ENCODE measurements at regions not wholly inside any gene's neighbourhood (a gene's known extent, or its start where the extent isn't known, plus 50 kb on each side); places are given as distances from the start of the nearest gene placed in this dataset.
"Not testable (repeated sequence)": the region's sequence is repeated elsewhere in the genome, so short reads cannot be mapped to it uniquely, and the experiment has no call there.

GRCh38 chr1:213324859-213325258 is 273.8 kb downstream of the RPS6KC1 start:
- DNase-seq (ENCODE audit: low read depth), result no peak
- in situ Hi-C loops (cut with HindIII; ENCODE audit: low pct_unique_long_range_greater_than_20kb, low sequenced_read_pairs), result no loop called here

- no peak for DNase-seq (ENCODE audit: low read depth)
- in situ Hi-C loops (cut with HindIII; ENCODE audit: low pct_unique_long_range_greater_than_20kb, low sequenced_read_pairs), result no loop called here
Observed at GRCh38 chr1:213325482-213325881, 274.4 kb downstream of the RPS6KC1 start.

GRCh38 chr1:213326281-213327016 is 275.4 kb downstream of the RPS6KC1 start:
- in situ Hi-C loops (cut with HindIII; ENCODE audit: low pct_unique_long_range_greater_than_20kb, low sequenced_read_pairs), result no loop called here
- DNase-seq (ENCODE audit: low read depth), result no peak

GRCh38 chr1:213327017-213327667 is 276.1 kb downstream of the RPS6KC1 start:
- in situ Hi-C loops (cut with HindIII; ENCODE audit: low pct_unique_long_range_greater_than_20kb, low sequenced_read_pairs), result no loop called here
- no peak for DNase-seq (ENCODE audit: low read depth)

- DNase-seq (ENCODE audit: low read depth), result no peak
- in situ Hi-C loops (cut with HindIII; ENCODE audit: low pct_unique_long_range_greater_than_20kb, low sequenced_read_pairs), result no loop called here
Observed at GRCh38 chr1:213329406-213330008, 278.5 kb downstream of the RPS6KC1 start.

- no peak for DNase-seq (ENCODE audit: low read depth)
- in situ Hi-C loops (cut with HindIII; ENCODE audit: low pct_unique_long_range_greater_than_20kb, low sequenced_read_pairs), result no loop called here
Observed at GRCh38 chr1:213330281-213330680, 279.2 kb downstream of the RPS6KC1 start.

- in situ Hi-C loops (cut with HindIII; ENCODE audit: low pct_unique_long_range_greater_than_20kb, low sequenced_read_pairs), result no loop called here
- no peak for DNase-seq (ENCODE audit: low read depth)
Observed at GRCh38 chr1:213331631-213332175, 280.7 kb downstream of the RPS6KC1 start.

- no peak for DNase-seq (ENCODE audit: low read depth)
- in situ Hi-C loops (cut with HindIII; ENCODE audit: low pct_unique_long_range_greater_than_20kb, low sequenced_read_pairs), result no loop called here
Observed at GRCh38 chr1:213332491-213332890, 281.4 kb downstream of the RPS6KC1 start.

GRCh38 chr1:213333121-213333520 is 282.1 kb downstream of the RPS6KC1 start:
- DNase-seq (ENCODE audit: low read depth), result no peak
- in situ Hi-C loops (cut with HindIII; ENCODE audit: low pct_unique_long_range_greater_than_20kb, low sequenced_read_pairs), result no loop called here

- in situ Hi-C loops (cut with HindIII; ENCODE audit: low pct_unique_long_range_greater_than_20kb, low sequenced_read_pairs), result no loop called here
- DNase-seq (ENCODE audit: low read depth), result no peak
Observed at GRCh38 chr1:213335084-213335483, 284.0 kb downstream of the RPS6KC1 start.

- in situ Hi-C loops (cut with HindIII; ENCODE audit: low pct_unique_long_range_greater_than_20kb, low sequenced_read_pairs), result no loop called here
- no peak for DNase-seq (ENCODE audit: low read depth)
Observed at GRCh38 chr1:213337025-213337678, 286.1 kb downstream of the RPS6KC1 start.

GRCh38 chr1:213340593-213340992 is 289.6 kb downstream of the RPS6KC1 start:
- in situ Hi-C loops (cut with HindIII; ENCODE audit: low pct_unique_long_range_greater_than_20kb, low sequenced_read_pairs), result no loop called here
- no peak for DNase-seq (ENCODE audit: low read depth)

- no peak for DNase-seq (ENCODE audit: low read depth)
Observed at GRCh38 chr1:213345621-213346020, 294.6 kb downstream of the RPS6KC1 start.

GRCh38 chr1:213357403-213357802 is 306.4 kb downstream of the RPS6KC1 start:
- in situ Hi-C loops (cut with HindIII; ENCODE audit: low pct_unique_long_range_greater_than_20kb, low sequenced_read_pairs), result no loop called here

More at GRCh38 chr1:213345621-213346020, 294.6 kb downstream of the RPS6KC1 start:
- in situ Hi-C loops (cut with HindIII; ENCODE audit: low pct_unique_long_range_greater_than_20kb, low sequenced_read_pairs), result no loop called here

GRCh38 chr1:213358368-213358767 is 307.3 kb downstream of the RPS6KC1 start:
- DNase-seq (ENCODE audit: low read depth); in situ Hi-C loops (cut with HindIII; ENCODE audit: low pct_unique_long_range_greater_than_20kb, low sequenced_read_pairs): not testable (repeated sequence)

More at GRCh38 chr1:213357403-213357802, 306.4 kb downstream of the RPS6KC1 start:
- DNase-seq (ENCODE audit: low read depth), result no peak

- in situ Hi-C loops (cut with HindIII; ENCODE audit: low pct_unique_long_range_greater_than_20kb, low sequenced_read_pairs), result no loop called here
- no peak for DNase-seq (ENCODE audit: low read depth)
Observed at GRCh38 chr1:213362598-213362997, 311.6 kb downstream of the RPS6KC1 start.

GRCh38 chr1:213366141-213366831 is 315.2 kb downstream of the RPS6KC1 start:
- in situ Hi-C loops (cut with HindIII; ENCODE audit: low pct_unique_long_range_greater_than_20kb, low sequenced_read_pairs), result no loop called here

GRCh38 chr1:213369465-213369864 is 318.4 kb downstream of the RPS6KC1 start:
- in situ Hi-C loops (cut with HindIII; ENCODE audit: low pct_unique_long_range_greater_than_20kb, low sequenced_read_pairs), result no loop called here
- no peak for DNase-seq (ENCODE audit: low read depth)

More at GRCh38 chr1:213366141-213366831, 315.2 kb downstream of the RPS6KC1 start:
- DNase-seq (ENCODE audit: low read depth), result no peak

Measured in Caki2 (cell line).